ENCODE measurements at regions not wholly inside any gene's neighbourhood (a gene's known extent, or its start where the extent isn't known, plus 50 kb on each side); places are given as distances from the start of the nearest gene placed in this dataset.

DNA sequence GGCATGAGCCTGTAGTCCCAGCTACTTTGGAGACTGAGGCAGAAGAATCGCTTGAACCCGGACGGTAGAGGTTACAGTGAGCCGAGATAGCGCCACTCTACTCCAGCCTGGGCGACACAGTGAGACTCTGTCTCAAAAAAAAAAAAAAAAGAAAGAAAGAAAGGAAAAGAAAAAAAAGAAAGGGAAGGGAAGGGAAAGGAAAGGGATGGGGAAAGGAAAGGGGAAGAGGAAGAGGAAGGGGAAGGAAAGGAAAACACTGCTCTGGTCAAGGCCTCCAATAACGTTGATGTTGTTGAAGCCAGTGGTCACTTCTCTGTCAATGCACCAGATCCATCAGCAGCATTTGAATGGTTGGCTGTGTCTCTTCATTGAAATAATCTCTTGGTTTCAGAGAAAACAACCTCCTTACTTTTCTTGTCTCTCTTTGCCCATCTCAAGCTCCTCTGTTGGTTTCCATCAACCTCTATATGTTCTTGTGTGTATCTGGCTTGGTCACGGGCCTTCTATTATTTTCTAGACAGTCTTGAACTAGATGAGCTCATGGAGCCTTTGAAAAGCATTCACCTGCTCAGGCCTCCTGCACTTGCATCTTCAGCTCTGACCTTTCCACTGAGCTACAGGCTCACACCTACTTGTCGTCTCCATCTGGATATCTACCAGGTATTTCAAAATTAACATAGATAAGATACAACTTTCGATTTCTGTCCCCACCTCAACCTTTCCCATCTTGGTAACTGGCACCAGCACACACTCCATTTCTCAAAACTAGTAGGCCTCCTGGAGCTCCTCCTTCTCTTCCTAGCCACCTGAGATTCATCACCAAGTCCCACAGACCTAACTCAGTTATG, 69.4 kb upstream of the LAPTM4A start:
- POLR2A ChIA-PET: interaction anchor here (0.7 to 1.2 kb wide), 2 partner anchors 14 to 15 kb away, joined by 3 read pairs; no protein-coding TSS in a partner anchor
- 7% methylated on average over 7 of the region's 10 CpGs for WGBS (ENCODE audit: insufficient coverage, low coverage, missing lambda C conversion rate)
- Histone ChIP-seq H3K9me3 (replicated peaks; ENCODE audit: control insufficient read depth, insufficient read depth, low read depth, low read length) (no peaks in the 10 kb centered on the region), H3K4me1 (replicated peaks in 1 of 2; ENCODE audit: control insufficient read depth in 2 of 2, insufficient read depth in 2 of 2, low read length in 2 of 2) (peaks cover 0 to 11% of the 10 kb centered on the region in 2 experiments), H3K9me1 (ENCODE audit: control insufficient read depth, insufficient read depth, low read length) (no peaks in the 10 kb centered on the region), H3K36me3 (ENCODE audit: control insufficient read depth, insufficient read depth, low read length) (no peaks in the 10 kb centered on the region), H4K20me1 (replicated peaks; ENCODE audit: control insufficient read depth, insufficient read depth, low read length) (no peaks in the 10 kb centered on the region), H3K4me3 (no peak overlapping the region), H3K79me2 (ENCODE audit: control insufficient read depth, insufficient read depth, low read length) (no peaks in the 10 kb centered on the region), H3K27me3 (ENCODE audit: control insufficient read depth in 2 of 2, insufficient read depth in 2 of 2, low read length in 2 of 2) (peaks cover 9 to 16% of the 10 kb centered on the region in 2 experiments; a peak in 4 of 5 replicates), H3K9ac (ENCODE audit: insufficient read depth in 1 of 2, low read depth in 2 of 2, low read length in 2 of 2) (no peak overlapping the region), H3K27ac (ENCODE audit: extremely low read depth, low read depth, low read length) (no peak overlapping the region), H2AFZ (ENCODE audit: low read depth, low read length) (no peak overlapping the region), H3K4me2 (ENCODE audit: insufficient read depth, low read length) (no peak overlapping the region)
- CTCF ChIA-PET (ENCODE audit: low intra/inter-chr PET ratio): no interaction called here
- FAIRE-seq (no peak), ATAC-seq (no peak), DNase-seq (ENCODE audit: extremely low read depth in 1 of 4, low spot score in 3 of 4) (no peak)
- BruUV-seq (replicated peaks): no TSS peak
- intact Hi-C loops (cut with micrococcal nuclease): no loop called here
- in situ Hi-C loops (cut with MboI): no loop called here
- TF ChIP-seq, protein P1, sequence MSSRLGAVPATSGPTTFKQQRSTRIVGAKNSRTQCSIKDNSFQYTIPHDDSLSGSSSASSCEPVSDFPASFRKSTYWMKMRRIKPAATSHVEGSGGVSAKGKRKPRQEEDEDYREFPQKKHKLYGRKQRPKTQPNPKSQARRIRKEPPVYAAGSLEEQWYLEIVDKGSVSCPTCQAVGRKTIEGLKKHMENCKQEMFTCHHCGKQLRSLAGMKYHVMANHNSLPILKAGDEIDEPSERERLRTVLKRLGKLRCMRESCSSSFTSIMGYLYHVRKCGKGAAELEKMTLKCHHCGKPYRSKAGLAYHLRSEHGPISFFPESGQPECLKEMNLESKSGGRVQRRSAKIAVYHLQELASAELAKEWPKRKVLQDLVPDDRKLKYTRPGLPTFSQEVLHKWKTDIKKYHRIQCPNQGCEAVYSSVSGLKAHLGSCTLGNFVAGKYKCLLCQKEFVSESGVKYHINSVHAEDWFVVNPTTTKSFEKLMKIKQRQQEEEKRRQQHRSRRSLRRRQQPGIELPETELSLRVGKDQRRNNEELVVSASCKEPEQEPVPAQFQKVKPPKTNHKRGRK (tag; IDR thresholded peaks at IDR 0.05): peak; percentile 71
- TF ChIP-seq TGIF2 (CRISPR knock-in tag; IDR thresholded peaks at IDR 0.05) (no peak), SIRT6 (IDR thresholded peaks at IDR 0.05; ENCODE audit: low read depth, low read length) (no peak), PCBP2 (IDR thresholded peaks at IDR 0.05; ENCODE audit: low read depth, low read length, poor library complexity, severe bottlenecking) (peak; percentile 42)

Data from K562 (cell line).